WI38 (cell line): ENCODE measurements at regions not wholly inside any gene's neighbourhood (a gene's known extent, or its start where the extent isn't known, plus 50 kb on each side); places are given as distances from the start of the nearest gene placed in this dataset.

Experiments used
- H3K4me3 ChIP-seq: 2 replicates; pipeline ENCODE4 v1.5.1; 2011; ENCODE audit warnings: low read depth, mild to moderate bottlenecking, control low read depth, low read length
- TF ChIP-seq, protein P1 (sequence below): IDR thresholded peaks from 2 replicates; pipeline ENCODE4 v1.5.1; 2012; ENCODE audit warnings: low read depth, mild to moderate bottlenecking, control low read depth, low read length

DNA sequence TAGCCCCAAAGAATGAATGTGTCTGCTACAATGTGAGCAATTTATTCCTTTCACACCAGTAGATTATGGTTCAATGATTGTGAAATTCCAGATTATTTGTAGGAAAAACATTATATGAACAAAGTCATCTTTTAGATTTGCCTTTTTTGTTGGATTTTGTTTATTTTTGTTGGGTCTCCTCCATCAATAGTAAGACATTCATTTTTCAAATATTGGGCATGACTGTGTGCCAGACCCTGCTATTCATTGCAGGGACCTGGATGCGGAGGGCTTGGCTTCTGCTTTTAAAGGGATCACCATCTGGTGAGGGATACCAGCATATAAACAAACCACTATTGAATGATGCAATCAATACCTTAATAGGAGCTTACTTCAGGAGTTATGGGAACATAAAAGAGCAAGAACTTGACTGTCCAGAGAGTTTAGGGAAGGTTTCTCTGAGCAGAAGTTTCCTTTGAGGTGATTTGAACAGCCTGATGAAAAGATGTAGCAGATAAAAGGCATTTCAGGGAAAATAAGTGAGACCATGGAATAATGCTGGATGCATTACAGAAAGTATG is 486.7 kb downstream of the EPHA4 start:
- no peak overlapping the region for H3K4me3 ChIP-seq
- TF ChIP-seq, protein P1, sequence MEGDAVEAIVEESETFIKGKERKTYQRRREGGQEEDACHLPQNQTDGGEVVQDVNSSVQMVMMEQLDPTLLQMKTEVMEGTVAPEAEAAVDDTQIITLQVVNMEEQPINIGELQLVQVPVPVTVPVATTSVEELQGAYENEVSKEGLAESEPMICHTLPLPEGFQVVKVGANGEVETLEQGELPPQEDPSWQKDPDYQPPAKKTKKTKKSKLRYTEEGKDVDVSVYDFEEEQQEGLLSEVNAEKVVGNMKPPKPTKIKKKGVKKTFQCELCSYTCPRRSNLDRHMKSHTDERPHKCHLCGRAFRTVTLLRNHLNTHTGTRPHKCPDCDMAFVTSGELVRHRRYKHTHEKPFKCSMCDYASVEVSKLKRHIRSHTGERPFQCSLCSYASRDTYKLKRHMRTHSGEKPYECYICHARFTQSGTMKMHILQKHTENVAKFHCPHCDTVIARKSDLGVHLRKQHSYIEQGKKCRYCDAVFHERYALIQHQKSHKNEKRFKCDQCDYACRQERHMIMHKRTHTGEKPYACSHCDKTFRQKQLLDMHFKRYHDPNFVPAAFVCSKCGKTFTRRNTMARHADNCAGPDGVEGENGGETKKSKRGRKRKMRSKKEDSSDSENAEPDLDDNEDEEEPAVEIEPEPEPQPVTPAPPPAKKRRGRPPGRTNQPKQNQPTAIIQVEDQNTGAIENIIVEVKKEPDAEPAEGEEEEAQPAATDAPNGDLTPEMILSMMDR, result no peak

DNA sequence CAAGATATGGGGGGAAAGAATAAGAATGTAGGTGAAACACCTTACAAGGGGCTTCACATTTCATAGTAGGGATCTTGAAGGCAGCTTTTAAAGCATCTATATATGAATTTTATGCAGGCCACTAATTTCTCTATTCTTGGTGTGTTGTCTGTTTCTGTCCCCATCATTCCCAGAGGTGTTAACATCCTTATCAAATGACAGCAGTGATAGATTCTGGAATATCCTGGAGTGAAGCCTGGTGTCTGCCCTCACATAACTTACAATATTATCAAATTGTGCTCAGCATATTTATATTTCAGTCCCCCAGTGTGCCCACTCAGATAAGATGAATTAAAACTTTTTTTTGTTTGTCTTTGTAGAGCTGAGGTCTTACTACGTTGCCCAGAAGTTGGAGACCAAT is 486.2 kb downstream of the EPHA4 start:
- TF ChIP-seq, protein P1, result no peak
- no peak overlapping the region for H3K4me3 ChIP-seq

GRCh38 chr2:221087779-221088178 is 484.3 kb downstream of the EPHA4 start:
- no peak overlapping the region for H3K4me3 ChIP-seq
- TF ChIP-seq, protein P1, result no peak

GRCh38 chr2:221088506-221088905 is 483.6 kb downstream of the EPHA4 start:
- TF ChIP-seq, protein P1, result no peak
- H3K4me3 ChIP-seq, result no peak overlapping the region

DNA sequence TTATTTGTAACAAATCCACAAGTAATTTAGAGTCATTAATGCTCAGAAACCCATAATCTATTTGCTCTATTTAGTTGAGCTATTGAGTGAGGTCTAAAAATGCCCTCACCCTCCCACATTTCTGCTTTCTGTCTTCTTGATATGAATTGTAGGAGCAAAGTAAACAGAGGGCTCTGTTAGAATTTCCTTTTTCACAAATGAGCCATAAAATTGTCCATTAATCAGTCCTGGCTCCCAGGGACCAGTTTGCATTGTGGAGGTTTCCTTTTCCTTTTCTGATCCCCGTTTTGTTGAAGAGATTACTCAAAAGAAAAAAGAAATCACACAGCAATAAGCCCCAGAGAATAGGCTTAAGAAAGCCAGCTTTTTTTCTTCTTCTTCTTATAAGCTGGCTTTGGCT is 476.7 kb downstream of the EPHA4 start:
- no peak overlapping the region for H3K4me3 ChIP-seq
- TF ChIP-seq, protein P1, result no peak

- H3K4me3 ChIP-seq, result peak overlapping the region; percentile 6; the same call in 1 of the 2 replicates
- TF ChIP-seq, protein P1, result no peak
These were observed 475.2 kb downstream of the EPHA4 start for GRCh38 chr2:221096706-221097567.

DNA sequence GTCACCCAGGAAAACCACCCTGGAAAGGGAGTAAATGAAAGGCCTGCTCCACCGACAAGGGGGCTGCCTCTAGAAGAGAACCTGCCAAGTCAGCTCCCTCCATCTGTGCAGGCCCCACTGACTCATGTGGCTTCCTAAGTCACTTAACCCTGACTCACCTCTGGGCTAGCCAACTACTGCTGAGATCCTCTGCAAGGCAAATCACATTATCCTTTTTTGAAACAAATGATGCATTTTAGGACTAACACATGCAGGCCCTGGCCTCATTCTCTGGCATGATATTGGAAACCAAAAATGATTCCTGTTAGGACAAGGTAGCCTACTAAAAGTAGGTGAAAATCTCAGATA is 474.6 kb downstream of the EPHA4 start:
- TF ChIP-seq, protein P1, result no peak
- H3K4me3 ChIP-seq, result no peak overlapping the region
